Sigmoid colon (tissue), 4 donors: ENCODE measurements at regions not wholly inside any gene's neighbourhood (a gene's known extent, or its start where the extent isn't known, plus 50 kb on each side); places are given as distances from the start of the nearest gene placed in this dataset.

Experiments
- CTCF ChIP-seq, 4 experiments: fragments of 450-650 bp in 3 of 4; fragments of 200-600 bp in 1 of 4; IDR thresholded peaks; one replicate each; pipeline ENCODE4 v1.5.1; 2016 to 2019; ENCODE audit warnings: antibody characterized with exemption in 4 of 4, mild to moderate bottlenecking in 3 of 4, moderate library complexity in 2 of 4
- EP300 ChIP-seq, 4 donors: sonication (generic); formaldehyde crosslinking; IDR thresholded peaks; one replicate each; pipeline ENCODE4 v1.6.1; 2017; ENCODE audit warnings: antibody characterized with exemption in 4 of 4
- POLR2A ChIP-seq, 2 donors: fragments of 450-650 bp; IDR thresholded peaks; one replicate each; pipeline ENCODE4 v1.6.1; 2016; ENCODE audit warnings: antibody characterized with exemption in 2 of 2, mild to moderate bottlenecking in 2 of 2, moderate library complexity in 2 of 2
- POLR2AphosphoS5 ChIP-seq, 4 donors: sonication (generic); formaldehyde crosslinking; IDR thresholded peaks; one replicate each; pipeline ENCODE4 v1.6.1; 2017; ENCODE audit warnings: antibody characterized with exemption in 4 of 4

GRCh38 chr15:59936741-59937140 is 67.4 kb upstream of the FOXB1 start:
- no peak for TF ChIP-seq CTCF (IDR thresholded peaks at IDR 0.05)
- no peak for TF ChIP-seq POLR2AphosphoS5 (IDR thresholded peaks at IDR 0.05)
- no peak for TF ChIP-seq EP300 (IDR thresholded peaks at IDR 0.05)
- TF ChIP-seq POLR2A (IDR thresholded peaks at IDR 0.05), result no peak
